ENCODE measurements at regions not wholly inside any gene's neighbourhood (a gene's known extent, or its start where the extent isn't known, plus 50 kb on each side); places are given as distances from the start of the nearest gene placed in this dataset.

- Histone ChIP-seq H3K27me3 (ENCODE audit: control insufficient read depth in 1 of 2, insufficient read depth in 2 of 2, low read length in 2 of 2) (no peaks in the 10 kb centered on the region), H3K4me3 (ENCODE audit: low read depth in 1 of 2, low read length in 2 of 2) (no peak overlapping the region), H3K27ac (ENCODE audit: low read depth in 2 of 2, low read length in 1 of 2) (no peak overlapping the region), H3K9me3 (ENCODE audit: control insufficient read depth in 2 of 2, insufficient read depth in 1 of 2, low read depth in 1 of 2, low read length in 1 of 2) (no peaks in the 10 kb centered on the region), H3K4me1 (ENCODE audit: control insufficient read depth in 2 of 2, insufficient read depth in 2 of 2, low read length in 1 of 2) (no peaks in the 10 kb centered on the region), H3K36me3 (ENCODE audit: control insufficient read depth in 2 of 2, insufficient read depth in 2 of 2, low read length in 1 of 2) (no peaks in the 10 kb centered on the region)
- WGBS, 2 donors: 67 to 78% methylated on average over 3 of the region's 3 CpGs
Measured at GRCh38 chr18:41805341-41805740, 149.7 kb upstream of the PIK3C3 start.

GRCh38 chr18:41798879-41799278, 156.2 kb upstream of the PIK3C3 start:
- WGBS, 2 donors: 49 to 60% methylated on average over 2 of the region's 2 CpGs
- no peaks in the 10 kb centered on the region for H3K4me1 ChIP-seq (ENCODE audit: control insufficient read depth in 2 of 2, insufficient read depth in 2 of 2, low read length in 1 of 2)

GRCh38 chr18:41790687-41791086, 164.3 kb upstream of the PIK3C3 start:
- Histone ChIP-seq H3K4me1 (ENCODE audit: control insufficient read depth in 2 of 2, insufficient read depth in 2 of 2, low read length in 1 of 2) (no peaks in the 10 kb centered on the region), H3K36me3 (ENCODE audit: control insufficient read depth in 2 of 2, insufficient read depth in 2 of 2, low read length in 1 of 2) (no peaks in the 10 kb centered on the region), H3K9me3 (ENCODE audit: control insufficient read depth in 2 of 2, insufficient read depth in 1 of 2, low read depth in 1 of 2, low read length in 1 of 2) (peaks cover 0 to 2% of the 10 kb centered on the region in 2 donors), H3K27ac (ENCODE audit: low read depth in 2 of 2, low read length in 1 of 2) (no peak overlapping the region), H3K27me3 (ENCODE audit: control insufficient read depth in 1 of 2, insufficient read depth in 2 of 2, low read length in 2 of 2) (no peaks in the 10 kb centered on the region), H3K4me3 (ENCODE audit: low read depth in 1 of 2, low read length in 2 of 2) (no peak overlapping the region)
- WGBS, 2 donors: 74 to 83% methylated on average over 5 of the region's 5 CpGs

More at GRCh38 chr18:41798879-41799278, 156.2 kb upstream of the PIK3C3 start:
- Histone ChIP-seq H3K27ac (ENCODE audit: low read depth in 2 of 2, low read length in 1 of 2) (no peak overlapping the region), H3K27me3 (ENCODE audit: control insufficient read depth in 1 of 2, insufficient read depth in 2 of 2, low read length in 2 of 2) (peaks cover 0 to 2% of the 10 kb centered on the region in 2 donors), H3K9me3 (ENCODE audit: control insufficient read depth in 2 of 2, insufficient read depth in 1 of 2, low read depth in 1 of 2, low read length in 1 of 2) (no peaks in the 10 kb centered on the region), H3K4me3 (ENCODE audit: low read depth in 1 of 2, low read length in 2 of 2) (no peak overlapping the region), H3K36me3 (ENCODE audit: control insufficient read depth in 2 of 2, insufficient read depth in 2 of 2, low read length in 1 of 2) (no peaks in the 10 kb centered on the region)

GRCh38 chr18:41789001-41789400, 166.0 kb upstream of the PIK3C3 start:
- H3K27me3 ChIP-seq (ENCODE audit: control insufficient read depth in 1 of 2, insufficient read depth in 2 of 2, low read length in 2 of 2): no peaks in the 10 kb centered on the region
- no peak overlapping the region for H3K27ac ChIP-seq (ENCODE audit: low read depth in 2 of 2, low read length in 1 of 2)
- peaks cover 0 to 2% of the 10 kb centered on the region in 2 donors for H3K9me3 ChIP-seq (ENCODE audit: control insufficient read depth in 2 of 2, insufficient read depth in 1 of 2, low read depth in 1 of 2, low read length in 1 of 2)
- H3K36me3 ChIP-seq (ENCODE audit: control insufficient read depth in 2 of 2, insufficient read depth in 2 of 2, low read length in 1 of 2): no peaks in the 10 kb centered on the region
- H3K4me3 ChIP-seq (ENCODE audit: low read depth in 1 of 2, low read length in 2 of 2): no peak overlapping the region
- no peaks in the 10 kb centered on the region for H3K4me1 ChIP-seq (ENCODE audit: control insufficient read depth in 2 of 2, insufficient read depth in 2 of 2, low read length in 1 of 2)
- 65 to 69% methylated on average over 2 of the region's 2 CpGs for WGBS, 2 donors

- Histone ChIP-seq H3K36me3 (ENCODE audit: control insufficient read depth in 2 of 2, insufficient read depth in 2 of 2, low read length in 1 of 2) (no peaks in the 10 kb centered on the region), H3K4me1 (ENCODE audit: control insufficient read depth in 2 of 2, insufficient read depth in 2 of 2, low read length in 1 of 2) (no peaks in the 10 kb centered on the region), H3K27ac (ENCODE audit: low read depth in 2 of 2, low read length in 1 of 2) (no peak overlapping the region), H3K9me3 (ENCODE audit: control insufficient read depth in 2 of 2, insufficient read depth in 1 of 2, low read depth in 1 of 2, low read length in 1 of 2) (no peaks in the 10 kb centered on the region), H3K4me3 (ENCODE audit: low read depth in 1 of 2, low read length in 2 of 2) (no peak overlapping the region), H3K27me3 (ENCODE audit: control insufficient read depth in 1 of 2, insufficient read depth in 2 of 2, low read length in 2 of 2) (no peaks in the 10 kb centered on the region)
- WGBS, 2 donors: 68 to 77% methylated on average over 1 of the region's 1 CpG
Measured at GRCh38 chr18:41783879-41784278, 171.2 kb upstream of the PIK3C3 start.

- H3K36me3 ChIP-seq (ENCODE audit: control insufficient read depth in 2 of 2, insufficient read depth in 2 of 2, low read length in 1 of 2): no peaks in the 10 kb centered on the region
- H3K4me3 ChIP-seq (ENCODE audit: low read depth in 1 of 2, low read length in 2 of 2): no peak overlapping the region
- 63 to 74% methylated on average over 5 of the region's 5 CpGs for WGBS, 2 donors
Measured at GRCh38 chr18:41783065-41783818, 171.8 kb upstream of the PIK3C3 start.

GRCh38 chr18:41771973-41772372, 183.1 kb upstream of the PIK3C3 start:
- no peak overlapping the region for H3K4me3 ChIP-seq (ENCODE audit: low read depth in 1 of 2, low read length in 2 of 2)
- H3K36me3 ChIP-seq (ENCODE audit: control insufficient read depth in 2 of 2, insufficient read depth in 2 of 2, low read length in 1 of 2): no peaks in the 10 kb centered on the region
- WGBS, 2 donors: 53 to 63% methylated on average over 1 of the region's 1 CpG
- H3K27ac ChIP-seq (ENCODE audit: low read depth in 2 of 2, low read length in 1 of 2): no peak overlapping the region
- H3K27me3 ChIP-seq (ENCODE audit: control insufficient read depth in 1 of 2, insufficient read depth in 2 of 2, low read length in 2 of 2): no peaks in the 10 kb centered on the region
- H3K9me3 ChIP-seq (ENCODE audit: control insufficient read depth in 2 of 2, insufficient read depth in 1 of 2, low read depth in 1 of 2, low read length in 1 of 2): no peaks in the 10 kb centered on the region
- no peaks in the 10 kb centered on the region for H3K4me1 ChIP-seq (ENCODE audit: control insufficient read depth in 2 of 2, insufficient read depth in 2 of 2, low read length in 1 of 2)

More at GRCh38 chr18:41783065-41783818, 171.8 kb upstream of the PIK3C3 start:
- Histone ChIP-seq H3K27me3 (ENCODE audit: control insufficient read depth in 1 of 2, insufficient read depth in 2 of 2, low read length in 2 of 2) (no peaks in the 10 kb centered on the region), H3K27ac (ENCODE audit: low read depth in 2 of 2, low read length in 1 of 2) (no peak overlapping the region), H3K4me1 (ENCODE audit: control insufficient read depth in 2 of 2, insufficient read depth in 2 of 2, low read length in 1 of 2) (no peaks in the 10 kb centered on the region), H3K9me3 (ENCODE audit: control insufficient read depth in 2 of 2, insufficient read depth in 1 of 2, low read depth in 1 of 2, low read length in 1 of 2) (no peaks in the 10 kb centered on the region)

- Histone ChIP-seq H3K36me3 (ENCODE audit: control insufficient read depth in 2 of 2, insufficient read depth in 2 of 2, low read length in 1 of 2) (no peaks in the 10 kb centered on the region), H3K4me3 (ENCODE audit: low read depth in 1 of 2, low read length in 2 of 2) (no peak overlapping the region), H3K9me3 (ENCODE audit: control insufficient read depth in 2 of 2, insufficient read depth in 1 of 2, low read depth in 1 of 2, low read length in 1 of 2) (no peaks in the 10 kb centered on the region), H3K27ac (ENCODE audit: low read depth in 2 of 2, low read length in 1 of 2) (no peak overlapping the region), H3K27me3 (ENCODE audit: control insufficient read depth in 1 of 2, insufficient read depth in 2 of 2, low read length in 2 of 2) (no peaks in the 10 kb centered on the region), H3K4me1 (ENCODE audit: control insufficient read depth in 2 of 2, insufficient read depth in 2 of 2, low read length in 1 of 2) (no peaks in the 10 kb centered on the region)
- WGBS, 2 donors: 65 to 73% methylated on average over 1 of the region's 1 CpG
Measured at GRCh38 chr18:41769265-41769664, 185.8 kb upstream of the PIK3C3 start.

GRCh38 chr18:41768467-41768866, 186.6 kb upstream of the PIK3C3 start:
- Histone ChIP-seq H3K4me1 (ENCODE audit: control insufficient read depth in 2 of 2, insufficient read depth in 2 of 2, low read length in 1 of 2) (no peaks in the 10 kb centered on the region), H3K27me3 (ENCODE audit: control insufficient read depth in 1 of 2, insufficient read depth in 2 of 2, low read length in 2 of 2) (no peaks in the 10 kb centered on the region), H3K9me3 (ENCODE audit: control insufficient read depth in 2 of 2, insufficient read depth in 1 of 2, low read depth in 1 of 2, low read length in 1 of 2) (no peaks in the 10 kb centered on the region), H3K4me3 (ENCODE audit: low read depth in 1 of 2, low read length in 2 of 2) (no peak overlapping the region), H3K27ac (ENCODE audit: low read depth in 2 of 2, low read length in 1 of 2) (no peak overlapping the region), H3K36me3 (ENCODE audit: control insufficient read depth in 2 of 2, insufficient read depth in 2 of 2, low read length in 1 of 2) (no peaks in the 10 kb centered on the region)
- WGBS, 2 donors: 67 to 78% methylated on average over 2 of the region's 2 CpGs

- 62 to 65% methylated on average over 4 of the region's 4 CpGs for WGBS, 2 donors
- Histone ChIP-seq H3K27ac (ENCODE audit: low read depth in 2 of 2, low read length in 1 of 2) (no peak overlapping the region), H3K27me3 (ENCODE audit: control insufficient read depth in 1 of 2, insufficient read depth in 2 of 2, low read length in 2 of 2) (no peaks in the 10 kb centered on the region), H3K4me3 (ENCODE audit: low read depth in 1 of 2, low read length in 2 of 2) (no peak overlapping the region), H3K4me1 (ENCODE audit: control insufficient read depth in 2 of 2, insufficient read depth in 2 of 2, low read length in 1 of 2) (peaks cover 0 to 1% of the 10 kb centered on the region in 2 donors), H3K9me3 (ENCODE audit: control insufficient read depth in 2 of 2, insufficient read depth in 1 of 2, low read depth in 1 of 2, low read length in 1 of 2) (no peaks in the 10 kb centered on the region), H3K36me3 (ENCODE audit: control insufficient read depth in 2 of 2, insufficient read depth in 2 of 2, low read length in 1 of 2) (no peaks in the 10 kb centered on the region)
Measured at GRCh38 chr18:41767960-41768359, 187.1 kb upstream of the PIK3C3 start.

Measured in esophagus (tissue), 2 donors.